CD1c-positive myeloid dendritic cell (primary cell): ENCODE measurements at regions not wholly inside any gene's neighbourhood (a gene's known extent, or its start where the extent isn't known, plus 50 kb on each side); places are given as distances from the start of the nearest gene placed in this dataset.
"Not testable (repeated sequence)": the region's sequence is repeated elsewhere in the genome, so short reads cannot be mapped to it uniquely, and the experiment has no call there.

ENCODE experiments used
- DNase-seq: peaks from one replicate; pipeline ENCODE4 v3.0.0-alpha.2; 2016; ENCODE audit errors: extremely low spot score

DNA sequence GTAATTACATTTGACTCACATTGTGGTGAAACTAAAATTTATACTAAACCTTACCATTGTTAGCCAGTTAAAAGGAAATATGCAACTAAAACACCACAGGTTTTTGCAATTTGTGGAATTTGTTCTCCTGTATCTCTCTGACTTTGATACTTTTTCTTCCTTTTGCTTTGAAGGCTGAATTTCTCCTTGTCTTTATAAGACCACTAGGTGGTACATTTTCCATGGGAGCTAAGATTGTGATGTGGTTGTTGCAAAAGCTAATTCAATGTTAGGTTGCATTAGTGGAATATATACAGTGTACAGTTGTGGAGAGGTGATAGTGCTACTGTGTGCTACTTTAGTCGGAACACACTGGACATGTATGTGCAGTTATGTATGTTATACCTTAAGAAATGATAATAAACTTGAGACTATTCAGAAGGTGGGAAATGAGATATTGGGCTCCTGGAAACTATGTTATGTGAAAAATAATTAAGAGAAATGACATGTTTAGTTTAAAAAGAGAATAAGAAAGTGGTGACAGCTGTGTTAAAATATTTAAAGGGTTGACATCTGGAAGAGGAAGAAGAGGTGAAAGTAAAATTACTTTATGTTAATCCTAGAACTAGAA, 70.3 kb downstream of the ARL9 start:
- DNase-seq: peak; percentile 17

DNA sequence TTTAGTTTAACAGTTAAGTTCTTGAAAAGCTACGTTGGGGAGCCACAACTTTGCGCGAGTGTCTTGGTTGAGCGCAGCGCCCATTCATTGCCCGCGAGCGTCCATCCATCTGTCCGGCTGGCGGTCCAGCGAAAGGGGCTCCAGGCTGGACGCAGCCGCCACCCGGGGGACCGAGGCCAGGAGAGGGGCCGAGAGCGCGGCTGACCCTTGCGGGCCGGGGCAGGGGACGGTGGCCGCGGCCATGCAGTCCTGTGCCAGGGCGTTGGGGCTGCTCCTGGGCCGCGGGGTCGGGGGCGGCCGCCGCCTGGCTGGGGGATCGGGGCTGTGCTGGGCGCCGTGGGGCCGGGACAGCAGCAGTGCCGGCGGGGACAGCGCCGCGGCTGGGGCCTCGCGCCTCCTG, 86.8 kb downstream of the ARL9 start:
- not testable (repeated sequence) for DNase-seq
